Heart left ventricle (tissue), 13 donors: ENCODE measurements at regions not wholly inside any gene's neighbourhood (a gene's known extent, or its start where the extent isn't known, plus 50 kb on each side); places are given as distances from the start of the nearest gene placed in this dataset.

Experiments
- POLR2A ChIP-seq, 2 donors: fragments of 450-650 bp; IDR thresholded peaks; one replicate each; pipeline ENCODE4 v1.6.1; 2017; ENCODE audit warnings: antibody characterized with exemption in 2 of 2, mild to moderate bottlenecking in 2 of 2, moderate library complexity in 2 of 2
- TF ChIP-seq, protein P1 (sequence below), 12 donors: fragments of 200-600 bp; sonication (generic) in 4 of 12; IDR thresholded peaks; one replicate each; pipeline versions ENCODE4 v1.5.0 to v1.8.0; 2018 to 2022; ENCODE audit warnings: antibody characterized with exemption in 12 of 12, mild to moderate bottlenecking in 5 of 12
- donor health status: ischemic (EF 13 %, LVEDD 7.1; RV severe dilation, severe dysfunction).
- donor health status: DM: no; HTN: yes; CAD: no.
- donor health status: DM: no; HTN: no; CAD: no.
- donor health status: ischemic (EF 25% LVEDD 6.9; RV normal size, moderate dysfunction).
- donor health status: ischemic (EF 25% LVEDD 5.7; RV mildly dilated, moderate dysfunction).
- donor health status: ischemic (EF 35%, LVEDD 5.7; RV mildly dilated, moderate dysfunction).
- donor health status: nonischemic (EF 11% LVEDD 7.7; RV severe dilation, severe dysfunction).
- donor health status: DM: yes; HTN: yes; CAD: no.
- donor health status: PGD.
- donor health status: ischemic (EF 29% LVEDD 5.4; RV normal size, mild dysfunction).
- donor health status: nonischemic (EF 23%, LVEDD 6.1; RV moderate dilation, normal function).

DNA sequence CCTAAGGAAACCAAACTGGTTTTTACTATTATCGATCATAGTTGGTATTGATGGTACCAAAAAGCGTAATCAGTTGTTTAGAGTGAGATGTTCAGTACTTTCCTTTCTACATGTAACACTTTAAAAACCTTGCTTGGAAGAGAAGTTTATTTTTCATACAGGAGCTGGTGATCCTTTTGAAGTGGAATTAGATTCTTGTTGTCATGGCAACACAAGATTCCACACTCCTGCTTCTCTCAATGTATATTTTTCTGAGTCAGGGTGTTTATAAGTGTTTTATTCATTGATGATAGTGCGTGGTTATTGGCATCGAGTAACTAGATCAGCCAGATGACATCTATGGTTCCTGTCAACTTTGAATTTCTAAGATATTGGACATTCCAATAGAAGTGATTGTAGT, 181.1 kb upstream of the CHD1 start:
- TF ChIP-seq, protein P1, sequence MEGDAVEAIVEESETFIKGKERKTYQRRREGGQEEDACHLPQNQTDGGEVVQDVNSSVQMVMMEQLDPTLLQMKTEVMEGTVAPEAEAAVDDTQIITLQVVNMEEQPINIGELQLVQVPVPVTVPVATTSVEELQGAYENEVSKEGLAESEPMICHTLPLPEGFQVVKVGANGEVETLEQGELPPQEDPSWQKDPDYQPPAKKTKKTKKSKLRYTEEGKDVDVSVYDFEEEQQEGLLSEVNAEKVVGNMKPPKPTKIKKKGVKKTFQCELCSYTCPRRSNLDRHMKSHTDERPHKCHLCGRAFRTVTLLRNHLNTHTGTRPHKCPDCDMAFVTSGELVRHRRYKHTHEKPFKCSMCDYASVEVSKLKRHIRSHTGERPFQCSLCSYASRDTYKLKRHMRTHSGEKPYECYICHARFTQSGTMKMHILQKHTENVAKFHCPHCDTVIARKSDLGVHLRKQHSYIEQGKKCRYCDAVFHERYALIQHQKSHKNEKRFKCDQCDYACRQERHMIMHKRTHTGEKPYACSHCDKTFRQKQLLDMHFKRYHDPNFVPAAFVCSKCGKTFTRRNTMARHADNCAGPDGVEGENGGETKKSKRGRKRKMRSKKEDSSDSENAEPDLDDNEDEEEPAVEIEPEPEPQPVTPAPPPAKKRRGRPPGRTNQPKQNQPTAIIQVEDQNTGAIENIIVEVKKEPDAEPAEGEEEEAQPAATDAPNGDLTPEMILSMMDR (IDR thresholded peaks at IDR 0.05): no peak
- no peak for TF ChIP-seq POLR2A (IDR thresholded peaks at IDR 0.05)
